ENCODE measurements at regions not wholly inside any gene's neighbourhood (a gene's known extent, or its start where the extent isn't known, plus 50 kb on each side); places are given as distances from the start of the nearest gene placed in this dataset.
A peak's percentile ranks its signal among the peaks of the same experiment; 100 is the strongest.

- H3K4me3 ChIP-seq (replicated peaks in 1 of 2; ENCODE audit: low read depth in 2 of 2, low read length in 2 of 2), result no peak overlapping the region
- DNase-seq (ENCODE audit: low read depth in 2 of 2), result no peak
- no peak for TF ChIP-seq CTCF (IDR thresholded peaks at IDR 0.05; ENCODE audit: low read depth, low read length)
Measured at GRCh38 chr6:148217921-148218320, 124.7 kb upstream of the SASH1 start.

DNA sequence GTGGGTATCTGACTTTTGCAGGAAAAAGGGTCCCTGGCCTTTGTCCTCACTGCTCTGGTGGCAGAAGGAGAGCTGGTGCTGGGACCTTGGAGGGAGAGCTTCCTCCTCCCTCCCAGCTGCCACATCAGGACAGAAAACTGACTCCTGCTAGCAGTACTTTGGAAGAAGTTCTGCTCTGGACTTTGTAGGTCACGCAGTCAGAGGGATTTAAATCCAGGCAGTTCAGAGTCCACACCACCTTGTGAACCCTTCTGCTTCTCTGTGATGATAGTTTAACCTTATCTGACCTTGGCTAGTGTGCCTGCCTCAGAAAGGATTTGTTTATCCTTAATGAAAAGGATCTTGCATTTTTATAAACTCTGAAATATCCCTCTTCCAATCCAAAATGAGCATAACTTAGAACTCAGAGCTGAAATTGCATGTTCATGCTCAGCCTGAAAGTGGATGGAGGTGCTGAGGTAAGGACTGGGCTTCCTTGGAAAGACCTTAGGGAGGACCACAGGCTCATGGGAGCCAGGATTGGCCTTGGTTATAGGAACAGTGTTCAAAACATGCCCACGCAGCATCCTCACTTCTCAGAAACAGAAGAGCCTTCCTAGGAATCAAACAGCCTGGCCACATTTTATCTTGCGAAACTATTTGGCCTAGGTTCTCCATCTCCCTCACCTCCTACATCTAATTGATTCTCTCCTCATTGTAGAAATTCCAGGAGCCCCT, 123.9 kb upstream of the SASH1 start:
- TF ChIP-seq CTCF (IDR thresholded peaks at IDR 0.05; ENCODE audit: low read depth, low read length), result no peak
- no peak overlapping the region for H3K4me3 ChIP-seq (replicated peaks in 1 of 2; ENCODE audit: low read depth in 2 of 2, low read length in 2 of 2)
- no peak for DNase-seq (ENCODE audit: low read depth in 2 of 2)

- no peak for TF ChIP-seq CTCF (IDR thresholded peaks at IDR 0.05; ENCODE audit: low read depth, low read length)
- no peak for DNase-seq (ENCODE audit: low read depth in 2 of 2)
- no peak overlapping the region for H3K4me3 ChIP-seq (replicated peaks in 1 of 2; ENCODE audit: low read depth in 2 of 2, low read length in 2 of 2)
Measured at GRCh38 chr6:148221196-148221979, 121.2 kb upstream of the SASH1 start.

DNA sequence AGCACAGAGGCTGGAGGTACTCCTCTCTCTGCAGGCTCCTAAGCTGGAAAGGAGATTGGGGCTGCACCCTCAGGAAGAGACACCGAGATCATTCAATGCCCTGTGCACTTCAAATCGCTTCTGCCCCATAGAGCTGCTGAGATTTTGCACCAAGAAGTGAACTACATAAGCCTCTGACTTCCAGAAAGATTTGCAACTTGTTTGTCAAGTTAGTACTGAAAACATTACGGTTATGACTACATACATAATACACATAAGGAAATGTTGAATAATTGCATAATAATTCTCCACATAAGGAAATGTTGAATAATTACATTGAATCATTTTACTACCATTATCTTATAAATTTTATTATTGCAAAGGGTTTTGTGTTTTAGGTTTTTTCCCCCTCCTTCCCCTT, 120.3 kb upstream of the SASH1 start:
- no peak for DNase-seq (ENCODE audit: low read depth in 2 of 2)

GRCh38 chr6:148222846-148223245, 119.8 kb upstream of the SASH1 start:
- peak in 1 of 2 donors; percentile 67 for DNase-seq (ENCODE audit: low read depth in 2 of 2)
- no peak for TF ChIP-seq CTCF (IDR thresholded peaks at IDR 0.05; ENCODE audit: low read depth, low read length)
- H3K4me3 ChIP-seq (replicated peaks in 1 of 2; ENCODE audit: low read depth in 2 of 2, low read length in 2 of 2), result no peak overlapping the region

More for the DNA sequence above, 120.3 kb upstream of the SASH1 start:
- no peak for TF ChIP-seq CTCF (IDR thresholded peaks at IDR 0.05; ENCODE audit: low read depth, low read length)
- no peak overlapping the region for H3K4me3 ChIP-seq (replicated peaks in 1 of 2; ENCODE audit: low read depth in 2 of 2, low read length in 2 of 2)

- DNase-seq (ENCODE audit: low read depth in 2 of 2), result peak; percentile 11 to 73
- TF ChIP-seq CTCF (IDR thresholded peaks at IDR 0.05; ENCODE audit: low read depth, low read length), result no peak
- no peak overlapping the region for H3K4me3 ChIP-seq (replicated peaks in 1 of 2; ENCODE audit: low read depth in 2 of 2, low read length in 2 of 2)
Measured at GRCh38 chr6:148223424-148223842, 119.2 kb upstream of the SASH1 start.
